Esophagus (tissue), 2 donors: ENCODE measurements at regions not wholly inside any gene's neighbourhood (a gene's known extent, or its start where the extent isn't known, plus 50 kb on each side); places are given as distances from the start of the nearest gene placed in this dataset.
"Not testable (repeated sequence)": the region's sequence is repeated elsewhere in the genome, so short reads cannot be mapped to it uniquely, and the experiment has no call there.

Experiments used
- H3K27ac ChIP-seq, 2 donors: one replicate each; pipeline ENCODE4 v1.5.1; 2013; ENCODE audit warnings: low read depth in 2 of 2, mild to moderate bottlenecking in 2 of 2, inconsistent platforms in 1 of 2, low read length in 1 of 2, moderate library complexity in 1 of 2
- H3K27me3 ChIP-seq, 2 donors: one replicate each; pipeline ENCODE4 v1.6.1; 2013; ENCODE audit warnings: low read length in 2 of 2, control low read depth in 1 of 2, mild to moderate bottlenecking in 1 of 2; ENCODE audit not compliant: insufficient read depth in 2 of 2, control insufficient read depth in 1 of 2
- H3K36me3 ChIP-seq, 2 donors: one replicate each; pipeline ENCODE4 v1.6.1; 2013; ENCODE audit warnings: low read length in 1 of 2; ENCODE audit not compliant: control insufficient read depth in 2 of 2, insufficient read depth in 2 of 2
- H3K4me1 ChIP-seq, 2 donors: one replicate each; pipeline ENCODE4 v1.6.1; 2013; ENCODE audit warnings: low read length in 1 of 2; ENCODE audit not compliant: control insufficient read depth in 2 of 2, insufficient read depth in 2 of 2
- H3K4me3 ChIP-seq, 2 donors: one replicate each; pipeline ENCODE4 v1.5.1; 2013; ENCODE audit warnings: low read length in 2 of 2, mild to moderate bottlenecking in 2 of 2, low read depth in 1 of 2, moderate library complexity in 1 of 2
- H3K9me3 ChIP-seq, 2 donors: one replicate each; pipeline ENCODE4 v1.6.1; 2013; ENCODE audit warnings: mild to moderate bottlenecking in 2 of 2, low read depth in 1 of 2, low read length in 1 of 2, moderate library complexity in 1 of 2; ENCODE audit not compliant: control insufficient read depth in 2 of 2, insufficient read depth in 1 of 2
- WGBS, 2 donors: extraction: QIAGEN DNeasy Blood & Tissue Kit; methylation state at CpG; one replicate each; pipeline ENCODE4 v1.1.7; 2013; 5-methylcytosine and 5-hydroxymethylcytosine counted together
- donor health status: healthy with polysubstance abuse.
- donor health status: Bipolar disorder and iron deficiency.

GRCh38 chr6:9848094-9848493, 566.8 kb downstream of the TFAP2A start:
- H3K4me1 ChIP-seq, result no peaks in the 10 kb centered on the region
- no peaks in the 10 kb centered on the region for H3K27me3 ChIP-seq
- H3K4me3 ChIP-seq, result no peak overlapping the region
- no peak overlapping the region for H3K27ac ChIP-seq
- H3K36me3 ChIP-seq, result no peaks in the 10 kb centered on the region
- 53 to 57% methylated on average over 1 of the region's 1 CpG for WGBS, 2 donors
- H3K9me3 ChIP-seq, result peaks cover 5 to 7% of the 10 kb centered on the region in 2 donors

DNA sequence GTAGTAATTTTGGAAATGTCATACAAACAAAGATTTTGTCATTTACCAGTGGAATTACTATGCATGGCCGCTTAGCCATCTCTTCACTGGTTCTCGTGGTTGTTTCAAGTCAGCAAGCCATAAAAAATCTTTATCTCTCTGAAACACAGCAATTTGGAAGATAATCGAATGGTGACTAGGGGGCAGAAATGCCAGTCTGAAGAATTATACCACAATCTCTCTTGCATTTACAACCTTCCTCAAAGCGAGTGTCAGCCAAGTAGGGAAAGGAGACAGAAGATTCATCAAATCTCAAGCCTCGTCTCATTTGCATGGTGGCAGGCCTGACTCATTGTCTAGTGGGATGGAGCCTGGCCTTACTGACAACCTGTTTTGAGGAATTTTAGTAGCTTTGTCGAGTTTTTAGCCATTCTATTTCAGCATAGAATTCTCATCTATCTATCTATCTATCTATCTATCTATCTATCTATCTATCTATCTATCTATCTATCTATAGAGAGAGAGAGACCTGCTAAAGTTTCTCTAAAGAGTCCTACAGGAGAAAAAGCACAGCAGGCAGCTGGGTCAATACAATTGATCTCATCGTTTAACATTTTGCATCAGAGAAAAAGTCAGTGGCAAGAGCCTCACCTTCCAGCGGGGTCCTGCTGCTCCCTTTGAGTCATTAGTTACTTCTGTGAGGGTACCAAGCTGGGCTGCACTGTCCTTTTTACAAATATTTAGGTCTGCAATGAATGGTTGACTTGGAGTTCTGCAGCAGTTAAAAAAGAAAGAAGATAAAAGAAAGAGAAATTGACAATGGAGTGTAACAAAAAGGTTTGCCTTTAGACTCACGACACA, 572.8 kb downstream of the TFAP2A start:
- Histone ChIP-seq H3K4me3 (no peak overlapping the region), H3K36me3 (no peaks in the 10 kb centered on the region), H3K4me1 (no peaks in the 10 kb centered on the region), H3K9me3 (peaks cover 0 to 2% of the 10 kb centered on the region in 2 donors), H3K27ac (no peak overlapping the region), H3K27me3 (no peaks in the 10 kb centered on the region)
- WGBS, 2 donors, result 54 to 62% methylated on average over 9 of the region's 9 CpGs

- Histone ChIP-seq H3K36me3 (no peaks in the 10 kb centered on the region), H3K27ac (no peak overlapping the region), H3K27me3 (no peaks in the 10 kb centered on the region), H3K4me3 (no peak overlapping the region), H3K9me3 (no peaks in the 10 kb centered on the region), H3K4me1 (no peaks in the 10 kb centered on the region)
- WGBS, 2 donors, result 64 to 72% methylated on average over 4 of the region's 4 CpGs
Observed at GRCh38 chr6:9834233-9834632, 580.6 kb downstream of the TFAP2A start.

- Histone ChIP-seq H3K27me3 (no peaks in the 10 kb centered on the region), H3K4me1 (no peaks in the 10 kb centered on the region), H3K36me3 (no peaks in the 10 kb centered on the region), H3K9me3 (no peaks in the 10 kb centered on the region), H3K27ac (no peak overlapping the region), H3K4me3 (no peak overlapping the region)
Observed at GRCh38 chr6:9831783-9832182, 583.1 kb downstream of the TFAP2A start.

DNA sequence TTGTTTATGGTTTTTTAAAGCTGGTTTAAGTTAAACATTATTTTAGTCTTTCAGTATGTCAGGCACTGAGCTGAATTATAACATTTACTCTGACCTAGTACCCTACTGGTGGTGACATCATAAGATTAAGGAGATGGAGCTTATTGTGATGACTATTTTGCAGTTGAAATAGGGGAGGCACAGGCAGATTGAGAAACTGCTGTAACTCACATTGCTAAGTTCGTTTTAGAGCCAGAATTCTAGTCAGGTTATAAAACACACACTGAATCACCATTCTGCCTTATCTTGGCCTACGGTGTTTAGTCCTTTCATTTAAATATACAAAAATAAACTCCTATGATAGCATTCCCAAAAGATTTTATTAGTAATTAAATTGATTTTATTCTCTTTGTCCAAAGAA, 584.1 kb downstream of the TFAP2A start:
- no peak overlapping the region for H3K4me3 ChIP-seq
- no peaks in the 10 kb centered on the region for H3K36me3 ChIP-seq
- H3K27ac ChIP-seq, result no peak overlapping the region
- H3K9me3 ChIP-seq, result no peaks in the 10 kb centered on the region
- H3K4me1 ChIP-seq, result no peaks in the 10 kb centered on the region
- no peaks in the 10 kb centered on the region for H3K27me3 ChIP-seq
- 60 to 69% methylated on average over 2 of the region's 2 CpGs for WGBS, 2 donors

DNA sequence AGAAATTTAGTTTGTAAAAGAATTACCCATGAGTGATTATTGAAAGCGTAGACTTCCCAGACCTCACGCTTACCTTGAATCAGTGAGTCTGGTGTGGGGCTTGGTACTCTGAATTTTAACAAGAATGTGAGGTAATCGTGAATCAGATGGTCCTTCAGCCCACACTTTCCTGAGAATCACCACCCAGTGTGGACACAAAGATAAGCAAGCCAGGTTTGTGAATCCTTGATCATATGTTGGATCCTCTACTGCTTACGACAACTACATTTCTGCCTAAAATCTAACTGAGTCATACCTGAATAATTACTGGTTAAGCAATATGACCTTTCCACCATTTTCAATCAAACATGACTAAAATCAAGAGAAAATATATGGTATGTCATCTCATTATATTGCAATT, 589.3 kb downstream of the TFAP2A start:
- Histone ChIP-seq H3K36me3 (no peaks in the 10 kb centered on the region), H3K4me3 (no peak overlapping the region), H3K27me3 (no peaks in the 10 kb centered on the region), H3K9me3 (no peaks in the 10 kb centered on the region), H3K4me1 (no peaks in the 10 kb centered on the region), H3K27ac (no peak overlapping the region)
- 90 to 91% methylated on average over 4 of the region's 4 CpGs for WGBS, 2 donors

DNA sequence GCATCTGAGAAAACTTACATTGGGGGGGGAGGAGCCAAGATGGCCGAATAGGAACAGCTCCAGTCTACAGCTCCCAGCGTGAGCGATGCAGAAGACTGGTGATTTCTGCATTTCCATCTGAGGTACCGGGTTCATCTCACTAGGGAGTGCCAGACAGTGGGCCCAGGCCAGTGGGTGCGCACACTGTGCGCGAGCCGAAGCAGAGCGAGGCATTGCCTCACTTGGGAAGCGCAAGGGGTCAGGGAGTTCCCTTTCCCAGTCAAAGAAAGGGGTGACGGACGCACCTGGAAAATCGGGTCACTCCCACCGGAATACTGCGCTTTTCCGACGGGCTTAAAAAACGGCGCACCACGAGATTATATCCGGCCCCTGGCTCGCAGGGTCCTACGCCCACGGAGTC, 604.1 kb downstream of the TFAP2A start:
- H3K4me1 ChIP-seq, H3K4me3 ChIP-seq, H3K27ac ChIP-seq, H3K36me3 ChIP-seq, H3K9me3 ChIP-seq, H3K27me3 ChIP-seq: not testable (repeated sequence)
- WGBS, 2 donors, result 92 to 95% methylated on average over 24 of the region's 24 CpGs

DNA sequence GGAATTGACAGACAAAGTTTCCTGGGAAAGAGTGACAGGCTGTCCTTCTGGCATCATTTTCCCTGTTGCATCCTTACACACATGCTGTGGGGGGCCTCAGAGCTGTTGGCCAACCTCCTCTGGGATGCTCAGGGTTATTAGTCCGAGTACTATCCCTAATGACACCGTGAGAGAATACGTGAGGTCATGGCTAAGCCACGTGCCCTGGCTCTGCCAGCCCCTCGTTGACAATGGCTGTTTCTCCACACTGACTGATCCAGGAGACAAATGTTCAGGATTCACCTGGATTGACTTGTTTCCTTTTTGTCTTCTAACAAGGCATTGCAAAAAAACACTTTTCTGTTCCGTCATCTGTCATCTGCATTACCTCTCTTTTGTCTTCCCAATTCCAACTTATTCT, 604.6 kb downstream of the TFAP2A start:
- Histone ChIP-seq H3K27me3 (no peaks in the 10 kb centered on the region), H3K27ac (no peak overlapping the region), H3K4me3 (no peak overlapping the region), H3K4me1 (no peaks in the 10 kb centered on the region), H3K9me3 (no peaks in the 10 kb centered on the region), H3K36me3 (no peaks in the 10 kb centered on the region)
- 82 to 86% methylated on average over 6 of the region's 6 CpGs for WGBS, 2 donors

DNA sequence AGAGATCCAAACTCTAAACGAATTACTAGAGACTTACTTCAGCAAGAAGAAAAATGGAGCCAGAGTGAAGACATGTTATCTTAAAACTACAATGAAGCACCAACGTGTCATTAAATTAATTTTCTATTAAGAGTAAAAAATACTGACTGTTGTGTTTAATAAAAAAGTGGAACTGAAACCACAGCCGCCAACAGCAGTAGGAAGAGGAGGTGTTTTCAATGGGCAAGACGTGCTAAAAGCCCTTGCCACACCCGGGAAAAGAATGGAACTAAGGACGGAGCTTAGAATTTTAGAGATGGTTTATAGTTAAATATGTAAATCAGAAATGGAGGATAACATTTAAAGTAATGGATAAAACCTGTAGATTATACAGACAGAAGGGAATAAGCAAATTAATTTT, 608.7 kb downstream of the TFAP2A start:
- H3K27ac ChIP-seq, result no peak overlapping the region
- no peak overlapping the region for H3K4me3 ChIP-seq
- no peaks in the 10 kb centered on the region for H3K9me3 ChIP-seq
- no peaks in the 10 kb centered on the region for H3K36me3 ChIP-seq
- H3K4me1 ChIP-seq, result no peaks in the 10 kb centered on the region
- WGBS, 2 donors, result 65 to 71% methylated on average over 6 of the region's 6 CpGs
- no peaks in the 10 kb centered on the region for H3K27me3 ChIP-seq

DNA sequence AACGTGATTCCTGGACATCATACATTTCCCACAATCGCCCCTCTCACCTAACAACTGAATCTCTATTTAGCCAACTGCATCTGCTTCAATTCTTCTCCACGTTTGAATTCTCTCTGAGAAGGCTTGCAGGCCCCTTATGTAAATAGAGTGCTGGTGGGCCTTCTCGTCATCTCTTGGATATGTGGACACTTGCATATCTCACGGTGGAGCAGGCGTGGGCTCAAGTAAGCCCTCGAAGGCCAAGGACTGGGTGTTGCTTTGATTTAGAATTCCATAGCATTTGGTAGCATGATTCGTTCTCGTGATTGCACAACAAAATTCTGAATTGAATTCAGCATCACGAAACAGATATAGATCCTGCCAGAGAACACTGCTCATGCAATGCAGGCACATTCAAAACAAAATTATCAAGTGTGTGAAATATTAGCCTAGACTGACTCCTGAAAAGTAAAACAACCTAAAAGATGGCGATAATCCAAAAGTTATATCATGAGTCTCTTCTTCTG, 613.6 kb downstream of the TFAP2A start:
- Histone ChIP-seq H3K4me3 (no peak overlapping the region), H3K36me3 (no peaks in the 10 kb centered on the region), H3K9me3 (no peaks in the 10 kb centered on the region), H3K27ac (no peak overlapping the region), H3K4me1 (no peaks in the 10 kb centered on the region), H3K27me3 (no peaks in the 10 kb centered on the region)
- 70 to 73% methylated on average over 11 of the region's 11 CpGs for WGBS, 2 donors
